T47D (cell line): ENCODE measurements at regions not wholly inside any gene's neighbourhood (a gene's known extent, or its start where the extent isn't known, plus 50 kb on each side); places are given as distances from the start of the nearest gene placed in this dataset.
"Not testable (repeated sequence)": the region's sequence is repeated elsewhere in the genome, so short reads cannot be mapped to it uniquely, and the experiment has no call there.

Experiments used
- DNase-seq, 2 experiments: peaks; one replicate each; pipeline versions ENCODE4 v3.0.0 to v3.0.0-alpha.2; 2011 to 2012; ENCODE audit warnings: low read depth in 1 of 2, low spot score in 1 of 2
- JUND ChIP-seq: IDR thresholded peaks from 2 replicates; pipeline ENCODE4 v1.6.1; 2012; ENCODE audit warnings: low read depth
- in situ Hi-C: cut with HindIII; loops from 2 replicates; pipeline ENCODE4 v1.10.0; 2016; ENCODE audit warnings: low sequenced_read_pairs, low pct_unique_long_range_greater_than_20kb

DNA sequence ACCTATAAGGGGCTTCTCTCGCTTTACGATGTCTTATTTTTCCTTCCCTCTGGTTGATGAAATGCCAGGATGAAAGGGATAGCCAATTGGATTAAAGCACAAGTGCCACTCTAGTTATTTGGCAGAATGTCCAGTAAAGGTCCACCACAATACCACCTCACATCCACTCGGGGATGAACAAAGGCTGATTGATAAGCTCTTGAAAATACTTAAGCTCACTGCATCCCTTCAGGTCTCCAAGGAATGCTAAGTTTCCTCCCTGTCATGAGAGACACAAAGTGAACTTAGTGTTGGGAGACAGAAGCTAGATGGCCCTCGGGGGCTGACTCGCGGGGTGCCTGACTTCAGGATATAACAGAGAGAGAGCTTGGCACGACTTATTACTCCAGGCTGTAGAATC is 185.9 kb upstream of the ZNF644 start:
- DNase-seq, in situ Hi-C loops: not testable (repeated sequence)

DNA sequence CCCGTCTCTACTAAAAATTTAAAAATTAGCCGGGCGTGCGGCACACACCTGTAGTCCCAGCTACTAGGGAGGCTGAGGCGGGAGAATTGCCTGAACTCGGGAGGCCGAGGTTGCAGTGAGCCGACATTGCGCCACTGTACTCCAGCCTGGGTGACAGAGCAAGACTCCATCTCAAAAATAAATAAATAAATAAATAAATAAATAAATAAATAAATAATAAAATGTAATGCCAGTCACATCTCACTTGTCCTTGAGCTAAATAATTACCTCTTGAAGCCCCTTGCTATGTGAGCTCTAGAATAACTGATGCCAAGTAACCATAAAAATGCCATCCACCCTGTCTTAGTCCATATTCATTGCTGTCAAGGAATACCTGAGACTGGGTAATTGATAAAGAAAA is 182.3 kb upstream of the ZNF644 start:
- in situ Hi-C loops, DNase-seq: not testable (repeated sequence)

DNA sequence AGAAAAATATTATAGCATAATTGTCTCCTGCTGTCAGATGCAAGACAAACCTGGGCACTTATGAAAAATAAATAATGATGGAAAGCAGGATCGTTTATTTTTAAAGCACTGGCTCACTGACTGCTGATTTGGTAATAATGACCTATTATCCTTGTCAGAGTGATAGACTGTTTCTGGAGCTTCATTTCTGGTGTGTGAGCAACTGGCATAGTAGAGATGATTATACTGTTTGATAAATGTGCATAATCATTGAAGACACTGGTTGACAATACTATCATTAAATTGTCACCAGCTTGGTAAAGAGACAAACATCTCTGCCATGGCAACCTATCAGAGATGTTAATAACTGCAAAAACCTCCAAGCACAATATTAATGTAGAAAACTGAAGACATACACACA is 179.9 kb upstream of the ZNF644 start:
- no peak for TF ChIP-seq JUND
- DNase-seq, result no peak
- in situ Hi-C loops, result no loop called here

DNA sequence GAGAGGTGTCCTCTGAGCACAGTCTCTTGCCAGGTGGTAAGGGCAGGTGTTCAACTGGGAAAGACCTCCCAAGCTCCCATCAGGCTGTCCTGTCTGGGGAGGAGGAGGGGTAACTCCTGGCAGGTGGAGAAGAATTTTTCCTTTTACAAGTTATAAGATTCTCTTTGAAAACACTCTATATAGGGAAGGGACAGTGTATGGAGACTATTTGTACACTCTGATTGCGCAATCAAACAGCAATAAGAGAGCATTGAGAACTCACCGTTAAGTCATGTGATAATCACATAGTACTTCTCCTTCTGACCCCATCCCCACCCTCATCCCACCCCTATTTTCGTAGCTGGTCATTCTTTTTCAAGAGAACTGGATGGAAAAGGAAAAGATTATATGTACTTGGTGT is 179.3 kb upstream of the ZNF644 start:
- no peak for TF ChIP-seq JUND
- no peak for DNase-seq
- in situ Hi-C loops, result no loop called here

DNA sequence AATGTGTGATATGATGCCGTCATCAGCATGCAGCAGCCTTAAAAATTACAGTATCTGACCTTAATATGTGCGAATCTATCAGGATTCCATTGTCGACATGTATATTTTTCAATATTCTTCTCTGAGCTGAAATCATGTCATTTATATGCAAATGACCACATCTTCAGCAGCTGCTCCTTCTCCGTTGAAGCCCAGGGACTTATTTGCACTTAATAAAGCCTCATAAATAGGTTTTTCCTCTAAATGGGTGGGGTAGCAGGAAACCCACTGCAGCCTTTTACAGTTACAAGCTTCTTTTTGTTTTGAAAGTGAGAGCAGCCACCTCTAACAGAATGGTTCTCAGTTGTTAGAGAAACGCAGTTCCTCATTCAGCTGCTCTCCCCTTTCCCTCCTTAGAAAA is 178.8 kb upstream of the ZNF644 start:
- DNase-seq, result no peak
- TF ChIP-seq JUND, result no peak
- in situ Hi-C loops, result no loop called here

DNA sequence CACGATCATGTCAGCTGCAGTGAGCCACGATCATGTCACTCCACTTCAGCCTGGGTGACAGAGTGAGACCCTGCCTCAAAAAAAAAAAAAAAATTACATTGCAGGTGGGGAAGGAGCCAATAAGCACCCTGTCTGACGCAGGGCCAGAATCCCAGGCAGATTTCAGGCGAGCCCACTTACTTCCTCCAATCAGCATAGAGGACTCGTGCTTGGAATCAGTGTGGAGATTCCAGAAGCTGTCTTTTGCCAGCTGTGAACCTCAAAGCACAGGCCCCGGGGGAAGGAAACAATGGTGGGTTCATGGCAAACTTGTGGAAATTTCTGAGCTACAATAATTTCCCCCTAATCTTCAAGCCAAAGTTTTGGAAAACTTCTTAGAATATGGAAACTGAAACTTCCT is 178.2 kb upstream of the ZNF644 start:
- in situ Hi-C loops, result no loop called here
- no peak for DNase-seq
- TF ChIP-seq JUND, result no peak

DNA sequence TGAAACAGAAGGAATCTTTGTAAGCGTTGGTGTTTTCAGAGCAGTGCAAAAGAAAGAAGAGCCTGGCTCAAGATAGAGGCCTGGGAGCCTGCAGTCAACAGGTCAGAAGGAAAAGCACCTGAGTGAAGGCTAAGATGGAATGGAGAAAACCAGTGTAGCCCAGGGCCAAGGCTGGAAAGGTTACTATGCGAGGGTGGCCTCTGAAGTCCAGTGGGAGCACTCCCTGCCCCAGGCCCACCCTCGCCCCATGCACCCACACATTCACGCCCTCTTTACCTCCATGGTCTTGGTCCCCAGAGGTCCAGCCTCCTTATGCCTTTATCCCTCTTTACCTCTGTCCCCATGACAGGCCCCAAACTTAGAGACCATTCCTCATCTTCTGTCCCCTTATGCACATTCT is 169.2 kb upstream of the ZNF644 start:
- DNase-seq, result no peak
- in situ Hi-C loops, result no loop called here
- no peak for TF ChIP-seq JUND

DNA sequence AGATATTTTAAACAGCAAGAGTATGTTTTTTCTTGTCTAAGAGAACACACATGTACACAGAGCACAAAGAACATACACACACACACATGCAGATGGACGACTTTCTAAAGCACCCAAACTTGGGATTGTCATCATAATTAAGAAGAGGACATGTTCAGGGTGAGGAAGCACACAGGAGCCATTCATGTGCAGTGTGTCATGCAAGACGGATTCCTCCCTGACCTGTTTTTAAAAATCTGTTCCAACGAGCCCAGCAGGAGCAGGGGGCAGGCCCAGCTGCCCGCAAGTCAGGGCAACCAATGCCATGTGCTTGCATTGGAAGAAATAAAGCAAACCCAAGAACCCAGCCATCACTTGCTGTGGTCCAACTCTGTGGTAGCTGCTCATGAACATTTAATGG is 167.3 kb upstream of the ZNF644 start:
- in situ Hi-C loops, result no loop called here
- TF ChIP-seq JUND, result no peak
- DNase-seq, result no peak

DNA sequence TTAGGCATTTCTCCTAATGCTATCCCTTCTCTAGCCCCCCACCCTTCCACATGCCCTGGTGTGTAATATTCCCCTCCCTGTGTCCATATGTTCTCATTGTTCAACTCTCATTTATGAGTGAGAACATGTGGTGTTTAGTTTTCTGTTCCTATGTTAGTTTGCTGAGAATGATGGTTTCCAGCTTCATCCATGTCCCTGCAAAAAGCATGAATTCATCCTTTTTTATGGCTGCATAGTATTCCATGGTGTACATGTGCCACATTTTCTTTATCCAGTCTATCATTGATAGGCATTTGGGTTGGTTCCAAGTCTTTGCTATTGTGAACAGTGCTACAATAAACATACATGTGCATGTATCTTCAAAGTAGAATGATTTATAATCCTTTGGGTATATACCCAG is 161.0 kb upstream of the ZNF644 start:
- in situ Hi-C loops, DNase-seq: not testable (repeated sequence)

DNA sequence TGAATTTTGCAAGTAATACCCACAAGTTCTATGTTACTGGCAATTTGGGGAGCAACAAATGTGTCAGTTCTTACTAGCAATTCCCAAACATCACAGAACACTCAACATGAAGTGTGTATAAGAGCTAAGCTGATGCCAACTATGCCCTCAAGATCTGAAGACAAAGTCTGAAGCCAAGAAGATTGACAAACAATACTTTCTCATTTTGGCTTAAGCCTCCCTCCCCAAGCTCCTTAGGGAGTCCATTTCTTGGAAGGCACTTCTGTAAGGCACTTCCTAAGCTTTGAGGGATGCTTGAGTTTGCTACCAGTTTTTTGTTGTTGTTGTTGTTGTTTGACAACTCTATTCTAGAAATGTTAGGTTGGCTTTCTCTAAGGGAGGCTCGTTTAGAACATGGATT is 154.4 kb upstream of the ZNF644 start:
- in situ Hi-C loops, result no loop called here
- TF ChIP-seq JUND, result no peak
- no peak for DNase-seq

DNA sequence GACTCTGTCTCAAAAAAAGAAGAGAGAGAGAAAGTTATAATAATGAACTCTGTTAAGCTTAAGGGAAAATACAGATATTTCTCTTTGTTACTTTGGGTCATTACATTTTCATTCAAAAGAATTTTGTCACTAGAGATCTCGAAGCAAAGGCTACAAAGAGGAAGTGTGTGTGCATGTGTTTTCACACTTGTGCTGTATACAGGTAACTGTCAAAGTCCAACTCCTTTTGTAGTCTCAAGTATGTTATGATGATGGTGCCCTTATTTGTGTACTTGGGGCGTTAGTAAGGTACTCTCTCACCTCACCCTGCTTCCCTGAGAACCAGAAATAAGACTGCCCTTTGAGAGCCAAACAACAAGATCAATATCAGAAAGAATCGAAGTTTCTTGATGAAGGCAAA is 152.9 kb upstream of the ZNF644 start:
- DNase-seq, result no peak
- in situ Hi-C loops, result no loop called here
- TF ChIP-seq JUND, result no peak

DNA sequence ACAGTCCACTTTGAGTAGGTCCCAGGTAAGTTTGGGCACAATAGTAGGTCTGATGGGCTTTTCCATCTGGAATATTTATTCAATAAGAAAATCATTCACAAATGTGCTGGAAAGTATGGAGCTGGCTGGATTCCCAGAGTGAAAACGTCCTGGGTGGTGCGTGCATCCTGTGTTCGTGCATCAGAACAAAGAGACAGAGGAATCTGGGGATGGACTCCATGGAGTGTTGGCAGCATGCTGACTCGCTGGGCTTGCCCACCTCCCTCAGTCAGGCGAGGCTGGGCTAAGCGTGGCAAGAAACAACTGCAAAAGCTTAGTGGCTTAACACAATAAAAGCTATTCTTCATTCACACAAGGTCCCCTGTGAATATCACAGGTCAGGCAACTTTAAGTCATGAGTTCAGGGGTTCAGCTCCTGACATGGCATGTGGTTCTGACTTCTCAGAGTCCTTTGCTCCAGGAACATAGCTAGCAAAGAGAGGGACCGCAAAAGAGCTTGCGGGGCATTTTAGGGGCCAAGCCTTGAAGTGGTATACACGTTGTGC is 151.6 kb upstream of the ZNF644 start:
- no peak for DNase-seq
- no peak for TF ChIP-seq JUND
- in situ Hi-C loops, result no loop called here

DNA sequence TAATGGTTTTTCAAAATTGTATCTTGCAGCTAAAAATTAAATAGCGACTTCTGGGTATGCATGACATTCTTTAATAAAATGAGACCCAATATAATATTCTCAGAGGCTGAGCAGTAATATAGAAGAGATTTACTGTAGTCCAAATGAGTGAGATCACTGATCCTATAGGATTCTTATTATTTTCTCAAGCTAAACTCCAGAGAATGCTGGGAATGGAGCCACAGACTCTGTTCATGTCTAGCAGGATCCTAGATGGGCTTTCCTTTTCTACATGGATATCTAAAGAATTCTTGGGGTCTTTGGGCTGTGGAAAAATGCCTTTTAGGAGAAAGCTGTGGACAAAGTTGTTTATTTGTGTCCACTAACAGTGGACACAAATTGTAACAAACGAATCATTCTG is 150.7 kb upstream of the ZNF644 start:
- in situ Hi-C loops, result no loop called here
- TF ChIP-seq JUND, result no peak
- no peak for DNase-seq

DNA sequence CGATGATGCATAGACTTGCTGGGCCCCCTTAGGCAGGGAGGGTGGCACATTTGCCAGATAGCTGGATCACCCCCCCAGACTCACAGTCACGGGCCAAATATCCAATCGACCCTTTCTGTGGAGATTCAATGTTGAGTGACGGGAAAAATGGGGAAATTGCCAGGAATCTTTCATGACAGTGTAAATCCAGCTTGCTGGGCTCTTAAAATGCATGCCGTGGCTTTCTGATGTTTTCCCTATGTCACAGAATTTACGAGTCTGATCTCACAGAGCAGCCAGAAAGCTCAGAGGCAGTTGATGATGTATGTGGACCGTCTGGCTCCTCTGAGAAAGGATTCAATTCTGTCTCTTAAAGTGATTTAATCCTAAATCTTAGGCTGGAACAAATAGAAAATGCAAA is 150.1 kb upstream of the ZNF644 start:
- no peak for DNase-seq
- in situ Hi-C loops, result no loop called here
- no peak for TF ChIP-seq JUND

DNA sequence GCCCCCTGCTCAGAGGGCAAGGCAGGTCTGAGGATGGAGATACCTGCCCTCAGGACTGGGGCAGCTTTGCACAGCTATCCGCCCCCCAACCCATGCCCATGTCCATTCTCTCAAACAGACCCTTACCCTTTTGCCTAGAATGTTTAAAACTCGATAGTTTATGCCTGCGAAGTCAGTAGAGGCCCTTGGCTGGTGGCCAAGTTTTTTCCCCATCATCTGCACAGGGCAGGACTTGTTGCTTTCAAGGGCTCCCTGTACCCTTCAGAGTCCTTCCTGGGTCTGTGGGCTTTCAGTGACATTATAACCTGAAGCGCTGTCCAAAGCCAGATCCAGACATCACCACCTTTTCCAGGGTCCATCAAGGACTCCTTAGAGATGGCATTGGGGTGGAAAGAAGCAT is 148.7 kb upstream of the ZNF644 start:
- DNase-seq, result no peak
- in situ Hi-C loops, result no loop called here
- TF ChIP-seq JUND, result no peak
